Neural crest cell (in vitro differentiated cells): ENCODE measurements at regions not wholly inside any gene's neighbourhood (a gene's known extent, or its start where the extent isn't known, plus 50 kb on each side); places are given as distances from the start of the nearest gene placed in this dataset.

ENCODE experiments used
- DNase-seq: peaks from one replicate; pipeline ENCODE4 v3.0.0; 2021; ENCODE audit warnings: low read depth, mixed read lengths, low spot score
- H3K27ac Mint-ChIP-seq: one replicate; pipeline ENCODE4 v1.8.0; 2021; ENCODE audit warnings: mild to moderate bottlenecking, mixed read lengths; ENCODE audit not compliant: unreplicated experiment
- H3K27me3 Mint-ChIP-seq: 2 replicates; pipeline ENCODE4 v1.8.0; 2021; ENCODE audit warnings: low read depth, mild to moderate bottlenecking, mixed read lengths
- H3K36me3 Mint-ChIP-seq: 2 replicates; pipeline ENCODE4 v1.8.0; 2021; ENCODE audit warnings: low read depth, mild to moderate bottlenecking, mixed read lengths
- H3K4me1 Mint-ChIP-seq: 2 replicates; pipeline ENCODE4 v1.8.0; 2021; ENCODE audit warnings: mixed read lengths
- H3K4me3 Mint-ChIP-seq: one replicate; pipeline ENCODE4 v1.8.0; 2021; ENCODE audit warnings: mild to moderate bottlenecking, mixed read lengths
- H3K9me3 Mint-ChIP-seq: 2 replicates; pipeline ENCODE4 v1.8.0; 2021; ENCODE audit warnings: mixed read lengths
- CTCF ChIP-seq: fragments of 200-600 bp; sonication (generic); conservative IDR thresholded peaks from 2 replicates; pipeline ENCODE4 v1.5.0; 2021; ENCODE audit warnings: antibody characterized with exemption, mild to moderate bottlenecking

DNA sequence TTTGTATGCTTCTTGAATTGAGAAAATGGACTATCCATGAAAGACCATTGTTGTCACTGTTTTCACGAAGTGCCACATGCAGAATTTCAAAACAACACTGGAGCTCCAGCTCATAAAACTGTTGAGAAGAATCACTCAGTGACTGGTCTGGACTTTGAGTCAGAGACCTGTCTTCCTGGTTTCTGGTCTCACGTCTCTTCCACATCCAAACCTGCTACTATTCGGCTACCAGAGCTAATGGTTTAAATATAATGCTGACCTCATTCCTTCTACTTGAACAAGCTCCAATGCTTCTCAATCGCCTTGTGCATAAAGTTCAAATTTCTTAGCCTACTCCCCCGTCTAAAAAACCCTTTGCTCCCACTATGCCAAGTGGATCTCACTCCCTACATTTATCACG lies 227.9 kb upstream of the NR2F2 start:
- H3K9me3 Mint-ChIP-seq: peaks cover 2% of the 10 kb centered on the region
- H3K4me1 Mint-ChIP-seq: peaks cover 4% of the 10 kb centered on the region
- H3K27me3 Mint-ChIP-seq: no peaks in the 10 kb centered on the region
- H3K4me3 Mint-ChIP-seq: no peak overlapping the region
- no peak for DNase-seq
- H3K36me3 Mint-ChIP-seq: no peaks in the 10 kb centered on the region
- TF ChIP-seq CTCF: no peak
- no peak overlapping the region for H3K27ac Mint-ChIP-seq

- H3K27me3 Mint-ChIP-seq: no peaks in the 10 kb centered on the region
- H3K4me1 Mint-ChIP-seq: peaks cover 4% of the 10 kb centered on the region
- no peak for TF ChIP-seq CTCF
- H3K9me3 Mint-ChIP-seq: peaks cover 2% of the 10 kb centered on the region
- DNase-seq: no peak
- no peak overlapping the region for H3K4me3 Mint-ChIP-seq
- H3K36me3 Mint-ChIP-seq: no peaks in the 10 kb centered on the region
- no peak overlapping the region for H3K27ac Mint-ChIP-seq
Observed at GRCh38 chr15:96106181-96106580, 224.3 kb upstream of the NR2F2 start.

DNA sequence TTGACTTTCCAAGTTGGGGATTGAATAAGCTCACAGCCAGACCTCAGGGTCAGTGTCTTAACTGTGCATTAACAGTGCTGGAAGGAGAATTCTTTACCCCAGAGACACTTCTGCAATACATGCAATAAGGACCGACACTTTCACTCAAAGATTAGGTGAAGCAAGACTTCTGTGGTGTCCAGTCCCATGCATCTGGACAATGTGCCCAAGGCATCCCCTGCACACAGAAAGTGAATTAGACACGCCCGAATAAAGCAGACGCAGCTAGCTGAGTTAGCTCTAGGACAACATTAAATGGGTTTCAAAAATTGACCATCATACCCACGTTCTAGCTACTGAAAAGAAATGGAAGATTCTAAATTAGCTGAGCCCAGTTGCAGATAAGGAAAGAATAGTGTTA lies 223.9 kb upstream of the NR2F2 start:
- Mint-ChIP-seq H3K27ac (no peak overlapping the region), H3K4me1 (peaks cover 4% of the 10 kb centered on the region), H3K27me3 (no peaks in the 10 kb centered on the region), H3K4me3 (no peak overlapping the region), H3K36me3 (no peaks in the 10 kb centered on the region), H3K9me3 (peaks cover 2% of the 10 kb centered on the region)
- TF ChIP-seq CTCF: no peak
- DNase-seq: no peak

- Mint-ChIP-seq H3K27me3 (no peaks in the 10 kb centered on the region), H3K4me1 (peaks cover 1% of the 10 kb centered on the region), H3K9me3 (peaks cover 2% of the 10 kb centered on the region), H3K27ac (no peak overlapping the region), H3K36me3 (no peaks in the 10 kb centered on the region), H3K4me3 (no peak overlapping the region)
- no peak for DNase-seq
- TF ChIP-seq CTCF: no peak
Observed at GRCh38 chr15:96107916-96108315, 222.6 kb upstream of the NR2F2 start.

- TF ChIP-seq CTCF: no peak
Observed at GRCh38 chr15:96108405-96108804, 222.1 kb upstream of the NR2F2 start.

GRCh38 chr15:96109820-96110219 lies 220.7 kb upstream of the NR2F2 start:
- H3K4me3 Mint-ChIP-seq: no peak overlapping the region
- peaks cover 2% of the 10 kb centered on the region for H3K9me3 Mint-ChIP-seq
- H3K27me3 Mint-ChIP-seq: no peaks in the 10 kb centered on the region
- no peak for DNase-seq
- no peaks in the 10 kb centered on the region for H3K36me3 Mint-ChIP-seq
- no peak overlapping the region for H3K27ac Mint-ChIP-seq
- TF ChIP-seq CTCF: no peak
- H3K4me1 Mint-ChIP-seq: peaks cover under 1% of the 10 kb centered on the region

More at GRCh38 chr15:96108405-96108804, 222.1 kb upstream of the NR2F2 start:
- Mint-ChIP-seq H3K4me1 (no peaks in the 10 kb centered on the region), H3K36me3 (no peaks in the 10 kb centered on the region), H3K27me3 (no peaks in the 10 kb centered on the region), H3K27ac (no peak overlapping the region), H3K4me3 (no peak overlapping the region), H3K9me3 (peaks cover 2% of the 10 kb centered on the region)
- DNase-seq: no peak
